ENCODE measurements at regions not wholly inside any gene's neighbourhood (a gene's known extent, or its start where the extent isn't known, plus 50 kb on each side); places are given as distances from the start of the nearest gene placed in this dataset.
A peak's percentile ranks its signal among the peaks of the same experiment; 100 is the strongest.

- H3K4me1 ChIP-seq (replicated peaks in 1 of 2; ENCODE audit: control insufficient read depth in 2 of 2, insufficient read depth in 2 of 2, low read length in 2 of 2) = no peaks in the 10 kb centered on the region
- no peak overlapping the region for H3K27ac ChIP-seq (ENCODE audit: extremely low read depth, low read depth, low read length)
- no peak for FAIRE-seq
- no peak for DNase-seq (ENCODE audit: extremely low read depth in 1 of 4, low spot score in 3 of 4)
- no peaks in the 10 kb centered on the region for H3K79me2 ChIP-seq (ENCODE audit: control insufficient read depth, insufficient read depth, low read length)
- intact Hi-C loops (cut with micrococcal nuclease) (no loop called here), in situ Hi-C loops (cut with MboI) (no loop called here)
- BruUV-seq (replicated peaks) = no TSS peak
- WGBS (ENCODE audit: insufficient coverage, low coverage, missing lambda C conversion rate) = 0% methylated on average over 1 of the region's 1 CpG
- no peaks in the 10 kb centered on the region for H4K20me1 ChIP-seq (replicated peaks; ENCODE audit: control insufficient read depth, insufficient read depth, low read length)
- ChIA-PET POLR2A (no interaction called here), CTCF (ENCODE audit: low intra/inter-chr PET ratio) (no interaction called here)
- H3K9ac ChIP-seq (ENCODE audit: insufficient read depth in 1 of 2, low read depth in 2 of 2, low read length in 2 of 2) = no peak overlapping the region
- TF ChIP-seq RBM25 (IDR thresholded peaks at IDR 0.05; ENCODE audit: low read depth, low read length, severe bottlenecking) (peak; percentile 55), CEBPB (tag; IDR thresholded peaks at IDR 0.05) (no peak)
- no peaks in the 10 kb centered on the region for H3K27me3 ChIP-seq (ENCODE audit: control insufficient read depth in 2 of 2, insufficient read depth in 2 of 2, low read length in 2 of 2)
- no peak overlapping the region for H3K4me2 ChIP-seq (ENCODE audit: insufficient read depth, low read length)
- H3K9me3 ChIP-seq (replicated peaks; ENCODE audit: control insufficient read depth, insufficient read depth, low read depth, low read length) = no peaks in the 10 kb centered on the region
- ATAC-seq = no peak
- H2AFZ ChIP-seq (ENCODE audit: low read depth, low read length) = no peak overlapping the region
- H3K4me3 ChIP-seq = no peak overlapping the region
- no peaks in the 10 kb centered on the region for H3K9me1 ChIP-seq (ENCODE audit: control insufficient read depth, insufficient read depth, low read length)
- H3K36me3 ChIP-seq (ENCODE audit: control insufficient read depth, insufficient read depth, low read length) = no peaks in the 10 kb centered on the region
These were observed 122.3 kb downstream of the ITIH6 start for GRCh38 chrX:54675762-54676161.

GRCh38 chrX:54695231-54695630 lies 102.8 kb downstream of the ITIH6 start:
- POLR2A ChIA-PET = no interaction called here
- Histone ChIP-seq H4K20me1 (replicated peaks; ENCODE audit: control insufficient read depth, insufficient read depth, low read length) (no peaks in the 10 kb centered on the region), H3K79me2 (ENCODE audit: control insufficient read depth, insufficient read depth, low read length) (no peaks in the 10 kb centered on the region), H3K4me3 (no peak overlapping the region), H3K27me3 (ENCODE audit: control insufficient read depth in 2 of 2, insufficient read depth in 2 of 2, low read length in 2 of 2) (no peaks in the 10 kb centered on the region), H3K9me1 (ENCODE audit: control insufficient read depth, insufficient read depth, low read length) (no peaks in the 10 kb centered on the region), H3K27ac (ENCODE audit: extremely low read depth, low read depth, low read length) (no peak overlapping the region), H3K36me3 (ENCODE audit: control insufficient read depth, insufficient read depth, low read length) (no peaks in the 10 kb centered on the region), H3K4me2 (ENCODE audit: insufficient read depth, low read length) (no peak overlapping the region), H3K4me1 (replicated peaks in 1 of 2; ENCODE audit: control insufficient read depth in 2 of 2, insufficient read depth in 2 of 2, low read length in 2 of 2) (no peaks in the 10 kb centered on the region), H2AFZ (ENCODE audit: low read depth, low read length) (no peak overlapping the region), H3K9me3 (replicated peaks; ENCODE audit: control insufficient read depth, insufficient read depth, low read depth, low read length) (no peaks in the 10 kb centered on the region; the same call in 1 of the 2 replicates), H3K9ac (ENCODE audit: insufficient read depth in 1 of 2, low read depth in 2 of 2, low read length in 2 of 2) (no peak overlapping the region)
- FAIRE-seq (no peak), ATAC-seq (no peak), DNase-seq (ENCODE audit: extremely low read depth in 1 of 4, low spot score in 3 of 4) (no peak)
- no TSS peak for BruUV-seq (replicated peaks)
- CTCF ChIA-PET (ENCODE audit: low intra/inter-chr PET ratio) = no interaction called here
- intact Hi-C loops (cut with micrococcal nuclease) (no loop called here), in situ Hi-C loops (cut with MboI) (no loop called here)
- TF ChIP-seq MEF2D (tag; conservative IDR thresholded peaks at IDR 0.05; ENCODE audit: low read depth) (no peak), NFIX (CRISPR knock-in tag; IDR thresholded peaks at IDR 0.05; ENCODE audit: low read depth) (no peak), EHMT2 (IDR thresholded peaks at IDR 0.05) (no peak), ZNF740 (CRISPR knock-in tag; IDR thresholded peaks at IDR 0.05) (no peak), ZNF740 (tag; IDR thresholded peaks at IDR 0.05) (no peak), MCM2 (IDR thresholded peaks at IDR 0.05; ENCODE audit: low read depth) (no peak), IFI16 (CRISPR knock-in tag; IDR thresholded peaks at IDR 0.05) (no peak), RB1 (IDR thresholded peaks at IDR 0.05; ENCODE audit: low read depth) (no peak), ZNF143 (CRISPR knock-in tag; IDR thresholded peaks at IDR 0.05) (no peak), CEBPZ (IDR thresholded peaks at IDR 0.05; ENCODE audit: borderline replicate concordance, low read depth, low read length) (no peak), IRF1 (CRISPR knock-in tag; IDR thresholded peaks at IDR 0.05; ENCODE audit: borderline replicate concordance) (no peak)
- WGBS (ENCODE audit: insufficient coverage, low coverage, missing lambda C conversion rate) = 0% methylated on average over 2 of the region's 2 CpGs

Data from K562 (cell line).